Thyroid gland (tissue), 4 donors: ENCODE measurements at regions not wholly inside any gene's neighbourhood (a gene's known extent, or its start where the extent isn't known, plus 50 kb on each side); places are given as distances from the start of the nearest gene placed in this dataset.

Experiments used
- DNase-seq, 2 donors: peaks; one replicate each; pipeline ENCODE4 v3.0.0-alpha.2; 2019
- H3K27ac ChIP-seq, 3 donors: fragments of 200-600 bp; sonication (generic); 1 replicate in 2 of 3; 2 replicates in 1 of 3; pipeline ENCODE4 v1.5.1; 2016 to 2019; ENCODE audit warnings: mild to moderate bottlenecking in 1 of 3, moderate library complexity in 1 of 3
- H3K27me3 ChIP-seq: fragments of 200-600 bp; sonication (generic); one replicate; pipeline ENCODE4 v1.5.1; 2019
- H3K36me3 ChIP-seq, 2 donors: fragments of 200-600 bp; sonication (generic); one replicate each; pipeline ENCODE4 v1.5.1; 2016 to 2019
- H3K4me1 ChIP-seq, 2 donors: fragments of 200-600 bp; sonication (generic); one replicate each; pipeline ENCODE4 v1.5.1; 2017 to 2019
- H3K4me3 ChIP-seq, 3 donors: fragments of 200-600 bp; sonication (generic); replicated peaks in 1 of 3; 1 replicate in 2 of 3; 2 replicates in 1 of 3; pipeline ENCODE4 v1.5.1; 2016; ENCODE audit warnings: mild to moderate bottlenecking in 1 of 3
- H3K9me3 ChIP-seq: fragments of 200-600 bp; sonication (generic); one replicate; pipeline ENCODE4 v1.5.1; 2017
- CTCF ChIP-seq, 6 experiments: fragments of 200-600 bp in 3 of 6; fragments of 450-650 bp in 3 of 6; sonication (generic) in 3 of 6; IDR thresholded peaks; one replicate each; pipeline ENCODE4 v1.5.1; 2016 to 2019; ENCODE audit warnings: antibody characterized with exemption in 6 of 6, mild to moderate bottlenecking in 2 of 6, inconsistent platforms in 1 of 6, moderate library complexity in 1 of 6
- POLR2A ChIP-seq, 2 donors: fragments of 450-650 bp; IDR thresholded peaks; one replicate each; pipeline ENCODE4 v1.6.1; 2017; ENCODE audit warnings: antibody characterized with exemption in 2 of 2, mild to moderate bottlenecking in 2 of 2, moderate library complexity in 1 of 2
- WGBS, 2 donors: methylation state at CpG; one replicate each; pipeline ENCODE4 v1.1.5; 2017; 5-methylcytosine and 5-hydroxymethylcytosine counted together
- intact Hi-C: fragments of 100-400 bp; cut with DNase I; formaldehyde crosslinking; loops from one replicate; pipeline ENCODE4 v1.15.1; 2023

- no peaks in the 10 kb centered on the region for H3K27me3 ChIP-seq
- H3K4me1 ChIP-seq, result no peaks in the 10 kb centered on the region
- 74 to 81% methylated on average over 2 of the region's 2 CpGs for WGBS, 2 donors
- intact Hi-C loops, result no loop called here
- H3K27ac ChIP-seq, result no peak overlapping the region
- H3K4me3 ChIP-seq, result no peak overlapping the region
- H3K9me3 ChIP-seq, result no peaks in the 10 kb centered on the region
- no peaks in the 10 kb centered on the region for H3K36me3 ChIP-seq
- no peak for TF ChIP-seq CTCF (IDR thresholded peaks at IDR 0.05)
- TF ChIP-seq POLR2A (IDR thresholded peaks at IDR 0.05), result no peak
- DNase-seq, result no peak
Observed at GRCh38 chr6:14051355-14051754, 66.2 kb upstream of the CD83 start.

GRCh38 chr6:14053811-14054210, 63.8 kb upstream of the CD83 start:
- Histone ChIP-seq H3K27ac (no peak overlapping the region), H3K4me3 (no peak overlapping the region), H3K27me3 (no peaks in the 10 kb centered on the region), H3K36me3 (no peaks in the 10 kb centered on the region), H3K4me1 (no peaks in the 10 kb centered on the region), H3K9me3 (no peaks in the 10 kb centered on the region)
- no peak for TF ChIP-seq POLR2A (IDR thresholded peaks at IDR 0.05)
- TF ChIP-seq CTCF (IDR thresholded peaks at IDR 0.05), result no peak
- intact Hi-C loops, result no loop called here
- WGBS, 2 donors, result 94% methylated on average over 2 of the region's 2 CpGs
- DNase-seq, result no peak

GRCh38 chr6:14055541-14055940, 62.0 kb upstream of the CD83 start:
- Histone ChIP-seq H3K9me3 (no peaks in the 10 kb centered on the region), H3K36me3 (no peaks in the 10 kb centered on the region), H3K27ac (no peak overlapping the region), H3K27me3 (no peaks in the 10 kb centered on the region), H3K4me1 (no peaks in the 10 kb centered on the region), H3K4me3 (no peak overlapping the region)
- intact Hi-C loops, result no loop called here
- WGBS, 2 donors, result 61 to 70% methylated on average over 2 of the region's 2 CpGs
- TF ChIP-seq CTCF (IDR thresholded peaks at IDR 0.05), result no peak
- TF ChIP-seq POLR2A (IDR thresholded peaks at IDR 0.05), result no peak
- DNase-seq, result no peak

- H3K4me1 ChIP-seq, result no peaks in the 10 kb centered on the region
- H3K36me3 ChIP-seq, result no peaks in the 10 kb centered on the region
- H3K4me3 ChIP-seq, result no peak overlapping the region
- intact Hi-C loops, result no loop called here
- H3K27ac ChIP-seq, result no peak overlapping the region
- DNase-seq, result no peak
- no peaks in the 10 kb centered on the region for H3K9me3 ChIP-seq
- WGBS, 2 donors, result 67 to 73% methylated on average over 10 of the region's 10 CpGs
- TF ChIP-seq POLR2A (IDR thresholded peaks at IDR 0.05) (no peak), CTCF (IDR thresholded peaks at IDR 0.05) (no peak)
- H3K27me3 ChIP-seq, result no peaks in the 10 kb centered on the region
Observed at GRCh38 chr6:14058029-14058695, 59.4 kb upstream of the CD83 start.

GRCh38 chr6:14058735-14059134, 58.8 kb upstream of the CD83 start:
- H3K27ac ChIP-seq, result no peak overlapping the region
- H3K4me1 ChIP-seq, result no peaks in the 10 kb centered on the region
- TF ChIP-seq CTCF (IDR thresholded peaks at IDR 0.05) (no peak), POLR2A (IDR thresholded peaks at IDR 0.05) (no peak)
- no peak for DNase-seq
- H3K27me3 ChIP-seq, result no peaks in the 10 kb centered on the region
- 90 to 93% methylated on average over 3 of the region's 3 CpGs for WGBS, 2 donors
- no peaks in the 10 kb centered on the region for H3K9me3 ChIP-seq
- no peaks in the 10 kb centered on the region for H3K36me3 ChIP-seq
- H3K4me3 ChIP-seq, result no peak overlapping the region
- intact Hi-C loops, result no loop called here
